Effector memory CD8-positive, alpha-beta T cell (primary cell): ENCODE measurements at regions not wholly inside any gene's neighbourhood (a gene's known extent, or its start where the extent isn't known, plus 50 kb on each side); places are given as distances from the start of the nearest gene placed in this dataset.

Experiments
- ATAC-seq: fragments of 150-1000 bp; cut with Tn5 transposase; replicated peaks from 2 replicates; pipeline ENCODE4 v1.10.0; 2021; ENCODE audit warnings: mild to moderate bottlenecking, moderate library complexity
- DNase-seq, 3 experiments: peaks; one replicate each; pipeline ENCODE4 v3.0.0; 2021
- H3K27ac Mint-ChIP-seq, 2 donors: one replicate each; pipeline ENCODE4 v1.8.0; 2022; ENCODE audit warnings: mild to moderate bottlenecking in 2 of 2, mixed read lengths in 2 of 2, moderate library complexity in 2 of 2
- H3K27me3 Mint-ChIP-seq, 2 donors: one replicate each; pipeline ENCODE4 v1.8.0; 2022; ENCODE audit warnings: mixed read lengths in 2 of 2
- H3K36me3 Mint-ChIP-seq: one replicate; pipeline ENCODE4 v1.8.0; 2022; ENCODE audit warnings: mild to moderate bottlenecking, moderate library complexity, mixed read lengths; ENCODE audit not compliant: insufficient read depth
- H3K4me1 Mint-ChIP-seq, 2 donors: one replicate each; pipeline ENCODE4 v1.8.0; 2022; ENCODE audit warnings: low read depth in 2 of 2, mixed read lengths in 2 of 2
- H3K4me3 Mint-ChIP-seq, 2 donors: one replicate each; pipeline ENCODE4 v1.8.0; 2022; ENCODE audit warnings: mild to moderate bottlenecking in 2 of 2, mixed read lengths in 2 of 2, moderate library complexity in 2 of 2
- H3K9me3 Mint-ChIP-seq, 2 donors: one replicate each; pipeline ENCODE4 v1.8.0; 2022; ENCODE audit warnings: mixed read lengths in 2 of 2

DNA sequence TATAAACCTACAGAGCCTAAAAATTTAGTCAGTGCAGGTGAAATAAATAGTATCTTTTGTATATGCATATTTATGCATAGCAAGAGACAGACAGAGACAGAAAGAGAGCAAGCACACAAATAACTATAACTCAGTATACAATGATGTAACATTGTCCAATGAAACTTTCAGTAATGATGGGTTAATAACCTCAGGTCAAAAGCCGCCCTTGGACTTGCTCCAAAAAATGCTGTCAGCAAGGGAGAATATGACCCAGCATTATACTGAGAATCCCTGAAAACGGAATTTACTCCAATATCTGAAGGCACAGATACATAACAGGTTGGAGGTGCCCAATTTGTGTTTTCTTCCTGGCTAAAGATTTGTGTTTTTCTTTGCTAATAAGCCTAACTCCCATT, 590.6 kb upstream of the NOX3 start:
- no peak for DNase-seq
- peaks cover 5 to 7% of the 10 kb centered on the region in 2 donors for H3K9me3 Mint-ChIP-seq
- no peak overlapping the region for H3K27ac Mint-ChIP-seq
- no peaks in the 10 kb centered on the region for H3K4me1 Mint-ChIP-seq
- no peak overlapping the region for H3K4me3 Mint-ChIP-seq
- ATAC-seq, result no peak
- no peaks in the 10 kb centered on the region for H3K36me3 Mint-ChIP-seq
- no peaks in the 10 kb centered on the region for H3K27me3 Mint-ChIP-seq

DNA sequence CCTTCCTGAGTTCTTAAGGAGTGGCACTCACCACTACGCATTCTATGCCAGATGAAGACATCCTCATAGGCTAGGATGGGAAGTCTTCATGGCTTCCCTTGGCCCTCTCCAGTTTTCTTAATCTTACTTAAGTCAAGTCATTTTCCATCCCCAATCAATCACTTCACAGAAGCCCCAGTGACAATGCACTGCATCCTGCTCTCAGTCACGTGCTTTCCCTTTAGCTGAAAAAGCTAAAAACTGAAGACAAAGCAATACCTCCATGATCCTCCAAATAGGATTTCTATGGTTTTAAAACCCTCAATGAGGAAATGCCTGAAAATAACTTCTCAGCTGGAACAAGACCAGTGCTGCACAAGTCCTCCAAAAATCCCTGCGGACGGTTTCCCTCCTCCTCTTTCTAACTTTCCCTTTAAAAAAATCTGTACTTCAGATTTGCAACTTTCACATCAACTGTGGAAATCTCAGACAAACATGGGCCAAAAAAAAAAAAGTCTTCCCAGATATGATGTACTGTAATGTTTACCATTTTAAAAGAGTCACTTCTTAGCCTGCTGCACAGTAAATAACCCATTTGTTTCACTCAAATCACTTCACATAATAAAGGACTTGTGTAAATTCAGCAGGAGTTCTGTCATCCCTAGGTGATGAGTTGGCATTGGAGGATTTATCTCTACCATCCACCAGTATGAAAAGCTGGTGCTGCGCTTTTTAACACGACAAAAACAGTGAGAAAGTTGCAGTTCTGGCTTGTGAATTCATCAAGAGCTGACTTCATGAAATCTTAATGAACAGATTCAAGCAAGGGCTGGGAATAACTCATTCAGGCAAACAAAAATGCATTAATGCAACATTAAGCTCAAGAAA, 590.0 kb upstream of the NOX3 start:
- ATAC-seq (no peak), DNase-seq (no peak)
- Mint-ChIP-seq H3K4me3 (no peak overlapping the region), H3K9me3 (peaks cover 5 to 7% of the 10 kb centered on the region in 2 donors), H3K27ac (no peak overlapping the region), H3K27me3 (no peaks in the 10 kb centered on the region), H3K4me1 (no peaks in the 10 kb centered on the region), H3K36me3 (no peaks in the 10 kb centered on the region)

DNA sequence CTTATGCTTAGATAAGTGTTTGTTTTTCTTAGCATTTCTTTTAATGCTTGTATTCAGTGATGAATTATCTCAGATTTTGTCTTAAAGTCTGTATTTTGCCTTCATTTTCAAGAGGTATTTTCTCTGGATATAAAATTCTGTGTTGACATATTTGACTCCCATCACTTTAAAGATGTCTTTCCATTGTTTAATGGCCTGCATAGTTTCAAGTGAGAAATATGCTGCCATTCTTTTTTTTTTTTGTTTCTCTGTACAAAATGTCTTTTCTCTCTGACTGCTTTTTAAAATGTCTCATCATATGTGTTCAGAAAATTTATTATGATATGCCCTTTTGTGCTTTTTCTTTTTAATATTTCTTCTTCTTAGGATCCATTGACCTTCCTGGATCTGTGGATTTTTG, 578.0 kb upstream of the NOX3 start:
- DNase-seq, result no peak
- H3K4me1 Mint-ChIP-seq, result no peaks in the 10 kb centered on the region
- no peaks in the 10 kb centered on the region for H3K36me3 Mint-ChIP-seq
- H3K9me3 Mint-ChIP-seq, result peaks cover 2 to 5% of the 10 kb centered on the region in 2 donors
- H3K27me3 Mint-ChIP-seq, result no peaks in the 10 kb centered on the region
- ATAC-seq, result no peak
- no peak overlapping the region for H3K27ac Mint-ChIP-seq
- no peak overlapping the region for H3K4me3 Mint-ChIP-seq

DNA sequence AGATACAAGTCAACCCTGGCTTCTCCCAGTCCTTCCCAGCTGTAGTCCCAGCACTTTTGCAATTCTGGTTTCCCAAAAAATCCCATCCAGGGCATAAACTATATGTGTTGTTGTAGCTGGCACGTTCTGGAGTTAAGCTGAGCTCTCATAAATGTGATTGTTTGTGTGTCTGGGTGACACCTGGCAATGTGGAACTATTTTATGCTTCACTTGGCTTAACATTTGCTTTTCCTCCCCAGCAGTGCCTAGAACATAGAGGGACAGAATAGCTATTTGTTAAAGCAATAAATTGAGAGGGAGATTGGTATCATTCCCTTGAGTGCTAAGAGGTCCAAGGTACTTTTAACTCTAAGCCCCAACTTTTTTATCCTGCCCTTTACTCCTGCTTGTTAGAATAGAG, 575.9 kb upstream of the NOX3 start:
- no peak for ATAC-seq
- peaks cover 2 to 13% of the 10 kb centered on the region in 2 donors for H3K9me3 Mint-ChIP-seq
- no peak overlapping the region for H3K27ac Mint-ChIP-seq
- H3K36me3 Mint-ChIP-seq, result no peaks in the 10 kb centered on the region
- H3K4me1 Mint-ChIP-seq, result no peaks in the 10 kb centered on the region
- H3K4me3 Mint-ChIP-seq, result no peak overlapping the region
- no peak for DNase-seq
- H3K27me3 Mint-ChIP-seq, result no peaks in the 10 kb centered on the region

DNA sequence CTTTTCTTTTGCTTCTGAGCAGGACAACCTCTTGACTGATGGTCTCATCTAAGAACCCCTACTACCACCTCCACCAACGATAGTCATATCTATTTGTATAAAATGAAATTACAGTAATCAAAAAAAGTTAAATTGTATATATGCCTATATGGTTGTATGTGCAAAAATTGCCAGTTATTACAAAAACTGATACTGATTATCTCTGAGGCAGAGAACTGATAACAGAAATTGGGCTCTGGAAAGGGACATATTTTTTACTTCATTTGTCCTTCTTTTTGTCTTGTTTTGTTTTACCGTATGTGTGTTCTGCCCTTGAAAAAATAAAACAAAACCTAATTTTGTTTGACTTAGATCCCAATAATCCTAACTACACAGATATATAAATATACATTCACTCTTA, 574.4 kb upstream of the NOX3 start:
- ATAC-seq (no peak), DNase-seq (no peak)
- no peaks in the 10 kb centered on the region for H3K4me1 Mint-ChIP-seq
- H3K27me3 Mint-ChIP-seq, result no peaks in the 10 kb centered on the region
- no peaks in the 10 kb centered on the region for H3K36me3 Mint-ChIP-seq
- H3K27ac Mint-ChIP-seq, result no peak overlapping the region
- no peak overlapping the region for H3K4me3 Mint-ChIP-seq
- peaks cover 2 to 20% of the 10 kb centered on the region in 2 donors for H3K9me3 Mint-ChIP-seq

DNA sequence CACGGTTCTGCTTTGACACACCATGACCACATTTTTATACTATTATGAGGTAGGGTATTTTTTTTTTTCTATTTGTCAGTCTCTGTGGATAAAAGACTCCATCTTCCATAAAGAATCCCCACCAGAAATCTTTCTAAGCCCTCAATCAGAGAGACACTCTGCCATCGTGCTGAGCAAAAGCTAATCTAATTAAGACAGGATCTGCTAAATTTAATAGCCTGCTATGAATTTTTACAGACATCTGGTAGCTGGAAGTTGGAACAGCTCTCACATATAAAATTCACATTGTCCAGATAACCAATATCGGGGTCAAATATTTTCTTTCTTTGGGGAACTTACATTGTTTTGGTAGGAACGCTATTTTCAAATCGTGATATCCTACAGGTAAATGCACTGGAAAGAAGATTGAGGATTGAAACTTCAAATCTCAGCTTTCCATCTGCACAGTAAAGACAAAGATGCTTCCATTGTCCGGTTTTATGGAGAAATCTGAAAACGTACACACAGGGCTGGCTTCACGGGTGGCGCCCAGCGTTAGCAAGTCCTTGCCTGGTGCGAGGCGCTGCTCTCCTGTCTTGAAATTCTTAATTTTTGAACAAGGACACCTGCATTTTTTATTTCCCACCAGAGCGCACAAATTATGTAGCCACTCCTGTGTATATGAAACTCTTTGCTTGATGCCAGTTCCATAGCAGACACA, 573.8 kb upstream of the NOX3 start:
- no peaks in the 10 kb centered on the region for H3K27me3 Mint-ChIP-seq
- no peaks in the 10 kb centered on the region for H3K4me1 Mint-ChIP-seq
- H3K9me3 Mint-ChIP-seq, result peaks cover 2 to 21% of the 10 kb centered on the region in 2 donors
- H3K27ac Mint-ChIP-seq, result no peak overlapping the region
- ATAC-seq, result no peak
- no peak overlapping the region for H3K4me3 Mint-ChIP-seq
- DNase-seq, result no peak
- H3K36me3 Mint-ChIP-seq, result no peaks in the 10 kb centered on the region

DNA sequence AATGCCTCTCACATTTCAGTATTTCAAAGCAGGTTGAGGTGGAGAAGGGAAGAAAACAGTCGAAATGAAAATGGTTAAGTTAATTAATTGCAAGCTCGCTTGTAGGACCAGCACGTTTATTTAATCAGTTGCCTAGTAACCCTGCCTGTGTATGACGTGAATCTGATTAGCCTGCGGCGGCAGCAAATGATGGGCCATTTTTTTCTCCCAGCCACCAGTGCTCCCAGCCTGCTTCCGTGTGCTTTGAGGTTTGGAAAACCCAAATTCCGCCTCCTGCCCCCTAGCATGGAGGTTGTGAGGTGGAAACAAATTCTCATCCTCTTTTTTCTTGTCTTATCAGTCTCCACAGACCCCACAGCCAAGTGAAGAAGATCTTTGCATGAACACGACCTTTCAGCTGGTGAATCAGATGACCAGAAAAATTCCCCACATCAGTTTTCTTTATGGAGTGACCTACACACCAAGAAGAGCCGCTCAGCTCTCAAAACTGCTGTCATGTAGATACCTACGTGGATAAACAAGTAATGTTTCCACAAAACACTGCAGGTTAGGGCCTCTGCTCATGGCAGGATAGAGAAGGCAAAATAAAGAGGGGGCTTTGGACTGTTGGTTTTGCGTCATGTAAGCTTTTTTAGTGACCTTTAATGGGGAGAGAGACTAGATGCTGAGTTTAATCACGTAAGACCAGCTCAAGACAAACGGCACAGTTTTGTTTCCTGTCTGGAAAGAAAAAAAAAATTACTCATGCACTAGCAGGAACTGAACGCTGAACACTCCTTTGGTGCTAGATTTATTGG, 572.9 kb upstream of the NOX3 start:
- Mint-ChIP-seq H3K4me1 (no peaks in the 10 kb centered on the region), H3K27ac (peak overlapping the region in 1 of 2 donors; percentile 51), H3K27me3 (no peaks in the 10 kb centered on the region), H3K36me3 (no peaks in the 10 kb centered on the region), H3K4me3 (peak overlapping the region in 1 of 2 donors; percentile 59), H3K9me3 (peaks cover 1 to 23% of the 10 kb centered on the region in 2 donors)
- no peak for DNase-seq
- ATAC-seq, result peak; percentile 67

DNA sequence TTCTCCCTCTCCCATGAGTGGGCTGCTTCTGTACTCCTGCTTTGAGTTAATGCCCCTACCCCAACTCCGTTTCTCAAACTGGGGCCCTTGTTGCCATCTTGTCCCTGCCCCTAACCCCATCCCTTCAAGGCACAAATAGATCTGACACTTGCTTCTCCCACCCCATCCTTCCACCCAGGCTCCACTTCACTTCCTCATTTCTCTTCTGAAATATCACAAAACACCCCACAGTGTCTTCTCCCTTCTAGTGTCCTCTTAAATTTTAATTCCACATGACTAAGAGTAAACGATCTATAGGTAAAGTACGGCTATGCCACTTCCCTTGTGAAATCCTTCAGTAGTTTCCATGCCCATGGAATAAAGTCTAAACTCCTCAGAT, 571.6 kb upstream of the NOX3 start:
- ATAC-seq, result no peak
- no peaks in the 10 kb centered on the region for H3K4me1 Mint-ChIP-seq
- H3K36me3 Mint-ChIP-seq, result no peaks in the 10 kb centered on the region
- peaks cover 5 to 23% of the 10 kb centered on the region in 2 donors for H3K9me3 Mint-ChIP-seq
- no peak overlapping the region for H3K27ac Mint-ChIP-seq
- H3K27me3 Mint-ChIP-seq, result no peaks in the 10 kb centered on the region
- H3K4me3 Mint-ChIP-seq, result no peak overlapping the region
- no peak for DNase-seq

DNA sequence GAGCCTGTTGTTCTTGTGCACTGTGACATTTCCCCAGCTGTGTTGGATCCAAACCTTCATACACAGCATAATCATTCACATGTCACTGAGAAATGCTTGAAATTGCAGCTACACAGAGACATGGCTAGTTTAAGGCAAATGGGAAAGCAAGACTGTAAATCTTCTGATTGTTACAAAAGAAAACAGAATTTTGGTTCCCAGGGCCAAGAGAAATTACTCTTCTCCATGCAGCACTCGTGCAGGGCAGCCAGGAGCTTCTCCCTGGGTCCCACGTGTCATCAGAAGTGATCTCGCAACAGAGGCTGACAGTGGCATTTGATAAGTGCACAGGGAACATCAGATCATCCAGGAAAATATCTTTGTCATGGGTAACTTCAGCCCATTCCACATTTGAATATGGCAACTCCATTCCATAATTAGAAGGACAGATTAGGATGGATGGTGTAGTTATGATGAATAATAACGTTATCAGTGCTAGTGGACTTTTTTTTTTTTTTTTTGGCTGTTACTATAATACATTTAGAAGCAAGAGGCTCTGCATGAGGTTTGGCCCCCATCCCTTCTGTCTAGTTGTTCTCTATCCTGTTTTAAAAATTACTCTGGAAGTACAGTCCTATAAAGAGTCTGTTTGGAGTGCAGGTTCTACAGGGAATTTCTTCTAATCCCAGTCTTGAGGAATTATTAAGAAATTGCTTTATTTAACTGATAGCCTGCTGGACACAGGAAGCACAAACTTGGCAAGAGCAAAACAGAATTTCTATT, 571.0 kb upstream of the NOX3 start:
- Mint-ChIP-seq H3K27ac (no peak overlapping the region), H3K4me1 (no peaks in the 10 kb centered on the region), H3K4me3 (no peak overlapping the region), H3K27me3 (no peaks in the 10 kb centered on the region), H3K9me3 (peaks cover 5 to 23% of the 10 kb centered on the region in 2 donors), H3K36me3 (no peaks in the 10 kb centered on the region)
- ATAC-seq, result no peak
- DNase-seq, result no peak

DNA sequence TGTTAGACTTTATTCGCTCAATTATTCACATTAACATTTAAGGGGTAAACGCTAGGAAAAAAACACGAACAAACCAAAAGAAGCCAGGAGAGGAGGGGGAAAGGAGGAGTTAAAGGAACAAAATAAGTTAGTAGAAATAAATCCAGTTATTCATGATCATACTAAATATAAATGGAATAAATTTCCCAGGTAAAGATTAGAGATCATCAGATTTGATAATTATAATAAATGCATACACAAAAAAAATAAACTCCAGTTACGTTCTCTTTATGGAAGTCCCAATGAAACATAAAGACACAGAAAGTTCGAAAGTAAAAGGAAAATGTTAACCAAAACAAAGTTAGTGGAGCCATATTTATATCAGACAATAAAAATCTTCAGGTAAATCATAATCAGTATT, 568.7 kb upstream of the NOX3 start:
- Mint-ChIP-seq H3K27me3 (no peaks in the 10 kb centered on the region), H3K27ac (no peak overlapping the region), H3K9me3 (peaks cover 5 to 23% of the 10 kb centered on the region in 2 donors), H3K4me3 (no peak overlapping the region), H3K4me1 (no peaks in the 10 kb centered on the region), H3K36me3 (no peaks in the 10 kb centered on the region)
- no peak for ATAC-seq
- no peak for DNase-seq

DNA sequence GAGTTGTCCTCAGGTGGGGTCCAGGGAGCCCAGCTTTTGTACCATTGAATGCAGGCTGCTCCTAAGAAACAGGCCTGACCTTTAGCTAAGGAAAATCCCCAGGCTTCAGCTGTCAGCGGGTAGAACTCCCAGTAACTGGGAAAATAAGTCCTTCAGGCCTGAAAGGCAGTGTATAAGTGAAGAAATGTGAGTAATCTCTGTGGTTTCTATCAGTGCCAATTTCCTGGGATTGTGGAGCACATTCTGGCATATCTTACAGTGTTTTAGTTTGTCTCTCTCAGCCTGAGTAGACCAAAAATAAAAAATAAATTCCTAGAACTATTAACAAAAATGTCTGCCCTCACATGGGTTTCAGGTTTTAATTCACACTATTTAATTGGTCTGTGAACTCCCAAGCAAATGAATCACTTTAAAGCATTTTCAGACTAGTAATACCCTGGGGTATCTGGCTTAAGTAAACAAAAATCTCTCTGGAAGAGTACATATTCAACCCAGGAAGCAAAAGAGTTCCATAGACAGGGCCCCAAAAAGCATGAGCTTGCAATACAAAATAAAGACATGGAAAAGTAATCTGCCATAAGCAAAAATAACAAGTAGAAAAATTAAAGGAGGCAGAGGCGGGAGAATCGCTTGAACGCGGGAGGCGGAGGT, 566.2 kb upstream of the NOX3 start:
- no peak for ATAC-seq
- H3K27ac Mint-ChIP-seq, result no peak overlapping the region
- H3K27me3 Mint-ChIP-seq, result no peaks in the 10 kb centered on the region
- no peaks in the 10 kb centered on the region for H3K4me1 Mint-ChIP-seq
- no peak overlapping the region for H3K4me3 Mint-ChIP-seq
- no peak for DNase-seq
- H3K9me3 Mint-ChIP-seq, result peaks cover 5 to 15% of the 10 kb centered on the region in 2 donors
- H3K36me3 Mint-ChIP-seq, result no peaks in the 10 kb centered on the region

DNA sequence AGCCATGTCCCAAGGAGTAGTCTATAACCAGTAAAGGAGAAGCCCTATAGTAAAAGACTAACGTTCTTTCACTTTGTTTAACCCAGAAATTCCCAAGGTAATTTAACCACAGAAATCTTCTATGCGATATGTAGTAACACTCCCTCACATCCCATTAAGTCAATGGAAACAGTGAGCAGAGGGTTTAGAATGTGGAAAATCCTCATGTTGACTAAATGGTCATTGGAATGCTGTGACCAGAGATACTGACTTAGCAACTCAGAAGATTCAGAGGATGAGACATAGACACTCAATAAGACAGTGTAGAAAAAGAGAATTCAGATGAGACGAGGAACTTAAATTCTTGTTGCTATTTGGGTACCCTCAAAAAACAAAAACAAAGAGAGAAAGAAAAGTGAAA, 562.2 kb upstream of the NOX3 start:
- no peak for ATAC-seq
- Mint-ChIP-seq H3K36me3 (no peaks in the 10 kb centered on the region), H3K27ac (no peak overlapping the region), H3K4me1 (no peaks in the 10 kb centered on the region), H3K27me3 (no peaks in the 10 kb centered on the region), H3K9me3 (peaks cover 5 to 15% of the 10 kb centered on the region in 2 donors), H3K4me3 (no peak overlapping the region)
- no peak for DNase-seq
